IPS-15b (cell line): ENCODE measurements at regions not wholly inside any gene's neighbourhood (a gene's known extent, or its start where the extent isn't known, plus 50 kb on each side); places are given as distances from the start of the nearest gene placed in this dataset.

Experiments used
- H3K27me3 ChIP-seq: one replicate; pipeline ENCODE4 v1.6.1; 2013; ENCODE audit warnings: low read length; ENCODE audit not compliant: control insufficient read depth, insufficient read depth
- H3K36me3 ChIP-seq: one replicate; pipeline ENCODE4 v1.6.1; 2013; ENCODE audit warnings: low read length; ENCODE audit not compliant: control insufficient read depth, insufficient read depth
- H3K4me1 ChIP-seq: one replicate; pipeline ENCODE4 v1.6.1; 2013; ENCODE audit warnings: mild to moderate bottlenecking, low read length; ENCODE audit not compliant: control insufficient read depth, insufficient read depth
- H3K4me3 ChIP-seq: one replicate; pipeline ENCODE4 v1.5.1; 2013; ENCODE audit warnings: low read depth, low read length
- H3K9ac ChIP-seq: one replicate; pipeline ENCODE4 v1.6.1; 2013; ENCODE audit warnings: low read depth, mild to moderate bottlenecking, low read length
- H3K9me3 ChIP-seq: one replicate; pipeline ENCODE4 v1.6.1; 2013; ENCODE audit warnings: mild to moderate bottlenecking, low read length; ENCODE audit not compliant: control insufficient read depth, insufficient read depth

GRCh38 chr9:18183974-18184373 is 290.0 kb upstream of the ADAMTSL1 start:
- no peaks in the 10 kb centered on the region for H3K36me3 ChIP-seq
- H3K27me3 ChIP-seq: no peaks in the 10 kb centered on the region
- H3K9ac ChIP-seq: no peak overlapping the region
- H3K4me1 ChIP-seq: no peaks in the 10 kb centered on the region
- no peaks in the 10 kb centered on the region for H3K9me3 ChIP-seq
- H3K4me3 ChIP-seq: no peak overlapping the region

GRCh38 chr9:18184401-18184800 is 289.6 kb upstream of the ADAMTSL1 start:
- Histone ChIP-seq H3K27me3 (no peaks in the 10 kb centered on the region), H3K9me3 (no peaks in the 10 kb centered on the region), H3K36me3 (no peaks in the 10 kb centered on the region), H3K4me1 (no peaks in the 10 kb centered on the region), H3K4me3 (no peak overlapping the region), H3K9ac (no peak overlapping the region)

GRCh38 chr9:18185196-18185595 is 288.8 kb upstream of the ADAMTSL1 start:
- Histone ChIP-seq H3K36me3 (no peaks in the 10 kb centered on the region), H3K9me3 (no peaks in the 10 kb centered on the region)

GRCh38 chr9:18188971-18189370 is 285.0 kb upstream of the ADAMTSL1 start:
- Histone ChIP-seq H3K4me1 (no peaks in the 10 kb centered on the region), H3K27me3 (no peaks in the 10 kb centered on the region), H3K36me3 (no peaks in the 10 kb centered on the region), H3K9ac (no peak overlapping the region), H3K9me3 (no peaks in the 10 kb centered on the region), H3K4me3 (no peak overlapping the region)

More at GRCh38 chr9:18185196-18185595, 288.8 kb upstream of the ADAMTSL1 start:
- Histone ChIP-seq H3K4me3 (no peak overlapping the region), H3K4me1 (no peaks in the 10 kb centered on the region), H3K9ac (no peak overlapping the region), H3K27me3 (no peaks in the 10 kb centered on the region)

- H3K4me1 ChIP-seq: no peaks in the 10 kb centered on the region
- H3K9ac ChIP-seq: no peak overlapping the region
- H3K9me3 ChIP-seq: no peaks in the 10 kb centered on the region
- no peaks in the 10 kb centered on the region for H3K27me3 ChIP-seq
- no peaks in the 10 kb centered on the region for H3K36me3 ChIP-seq
- no peak overlapping the region for H3K4me3 ChIP-seq
Measured at GRCh38 chr9:18189871-18190670, 283.9 kb upstream of the ADAMTSL1 start.

GRCh38 chr9:18190671-18191374 is 283.1 kb upstream of the ADAMTSL1 start:
- Histone ChIP-seq H3K27me3 (no peaks in the 10 kb centered on the region), H3K36me3 (no peaks in the 10 kb centered on the region), H3K4me1 (no peaks in the 10 kb centered on the region), H3K9ac (no peak overlapping the region), H3K4me3 (no peak overlapping the region), H3K9me3 (no peaks in the 10 kb centered on the region)

- Histone ChIP-seq H3K9ac (no peak overlapping the region), H3K4me3 (no peak overlapping the region), H3K4me1 (no peaks in the 10 kb centered on the region), H3K36me3 (no peaks in the 10 kb centered on the region), H3K27me3 (no peaks in the 10 kb centered on the region), H3K9me3 (no peaks in the 10 kb centered on the region)
Measured at GRCh38 chr9:18194316-18194715, 279.6 kb upstream of the ADAMTSL1 start.

GRCh38 chr9:18195223-18195622 is 278.7 kb upstream of the ADAMTSL1 start:
- no peaks in the 10 kb centered on the region for H3K9me3 ChIP-seq
- no peaks in the 10 kb centered on the region for H3K27me3 ChIP-seq
- H3K4me3 ChIP-seq: no peak overlapping the region
- H3K36me3 ChIP-seq: no peaks in the 10 kb centered on the region
- no peak overlapping the region for H3K9ac ChIP-seq
- H3K4me1 ChIP-seq: no peaks in the 10 kb centered on the region

GRCh38 chr9:18202924-18203323 is 271.0 kb upstream of the ADAMTSL1 start:
- Histone ChIP-seq H3K4me3 (no peak overlapping the region), H3K9me3 (no peaks in the 10 kb centered on the region), H3K4me1 (no peaks in the 10 kb centered on the region), H3K36me3 (no peaks in the 10 kb centered on the region), H3K9ac (no peak overlapping the region), H3K27me3 (no peaks in the 10 kb centered on the region)

GRCh38 chr9:18207735-18208134 is 266.2 kb upstream of the ADAMTSL1 start:
- H3K27me3 ChIP-seq: no peaks in the 10 kb centered on the region
- no peak overlapping the region for H3K9ac ChIP-seq
- H3K9me3 ChIP-seq: no peaks in the 10 kb centered on the region
- H3K36me3 ChIP-seq: no peaks in the 10 kb centered on the region
- H3K4me3 ChIP-seq: no peak overlapping the region
- H3K4me1 ChIP-seq: no peaks in the 10 kb centered on the region

GRCh38 chr9:18208166-18209059 is 265.5 kb upstream of the ADAMTSL1 start:
- H3K9me3 ChIP-seq: no peaks in the 10 kb centered on the region
- peaks cover 3% of the 10 kb centered on the region for H3K4me1 ChIP-seq
- no peaks in the 10 kb centered on the region for H3K27me3 ChIP-seq
- no peaks in the 10 kb centered on the region for H3K36me3 ChIP-seq
- no peak overlapping the region for H3K4me3 ChIP-seq
- no peak overlapping the region for H3K9ac ChIP-seq
